Thyroid gland (tissue), 4 donors: ENCODE measurements at regions not wholly inside any gene's neighbourhood (a gene's known extent, or its start where the extent isn't known, plus 50 kb on each side); places are given as distances from the start of the nearest gene placed in this dataset.

ENCODE experiments used
- DNase-seq, 2 donors: peaks; one replicate each; pipeline ENCODE4 v3.0.0-alpha.2; 2019
- H3K27ac ChIP-seq, 3 donors: fragments of 200-600 bp; sonication (generic); 1 replicate in 2 of 3; 2 replicates in 1 of 3; pipeline ENCODE4 v1.5.1; 2016 to 2019; ENCODE audit warnings: mild to moderate bottlenecking in 1 of 3, moderate library complexity in 1 of 3
- H3K27me3 ChIP-seq: fragments of 200-600 bp; sonication (generic); one replicate; pipeline ENCODE4 v1.5.1; 2019
- H3K36me3 ChIP-seq, 2 donors: fragments of 200-600 bp; sonication (generic); one replicate each; pipeline ENCODE4 v1.5.1; 2016 to 2019
- H3K4me1 ChIP-seq, 2 donors: fragments of 200-600 bp; sonication (generic); one replicate each; pipeline ENCODE4 v1.5.1; 2017 to 2019
- H3K4me3 ChIP-seq, 3 donors: fragments of 200-600 bp; sonication (generic); replicated peaks in 1 of 3; 1 replicate in 2 of 3; 2 replicates in 1 of 3; pipeline ENCODE4 v1.5.1; 2016; ENCODE audit warnings: mild to moderate bottlenecking in 1 of 3
- H3K9me3 ChIP-seq: fragments of 200-600 bp; sonication (generic); one replicate; pipeline ENCODE4 v1.5.1; 2017
- POLR2A ChIP-seq, 2 donors: fragments of 450-650 bp; IDR thresholded peaks; one replicate each; pipeline ENCODE4 v1.6.1; 2017; ENCODE audit warnings: antibody characterized with exemption in 2 of 2, mild to moderate bottlenecking in 2 of 2, moderate library complexity in 1 of 2
- WGBS, 2 donors: methylation state at CpG; one replicate each; pipeline ENCODE4 v1.1.5; 2017; 5-methylcytosine and 5-hydroxymethylcytosine counted together
- intact Hi-C: fragments of 100-400 bp; cut with DNase I; formaldehyde crosslinking; loops from one replicate; pipeline ENCODE4 v1.15.1; 2023
- TF ChIP-seq, protein P1 (sequence below), 6 experiments: fragments of 200-600 bp in 3 of 6; fragments of 450-650 bp in 3 of 6; sonication (generic) in 3 of 6; IDR thresholded peaks; one replicate each; pipeline ENCODE4 v1.5.1; 2016 to 2019; ENCODE audit warnings: antibody characterized with exemption in 6 of 6, mild to moderate bottlenecking in 2 of 6, inconsistent platforms in 1 of 6, moderate library complexity in 1 of 6

DNA sequence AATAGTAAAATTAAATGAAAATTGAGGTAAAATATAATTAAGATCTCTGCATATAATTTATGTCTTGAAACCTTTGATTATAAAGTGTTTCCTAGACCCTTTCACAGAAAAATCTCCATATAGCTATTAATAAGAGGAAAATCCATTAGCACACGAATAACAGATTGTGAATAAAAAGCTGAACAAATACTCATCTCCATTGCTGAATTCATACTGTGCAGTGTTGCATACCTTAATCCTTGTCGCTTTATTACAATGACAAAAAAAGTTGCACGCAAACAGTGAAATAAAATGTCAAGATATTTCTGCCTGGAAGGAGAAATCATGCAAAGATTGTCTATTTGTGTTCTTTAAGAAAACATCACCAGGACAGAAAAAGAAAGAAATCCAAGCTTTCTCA, 499.1 kb upstream of the TMPRSS15 start:
- H3K9me3 ChIP-seq = no peaks in the 10 kb centered on the region
- no peak overlapping the region for H3K27ac ChIP-seq
- no peak overlapping the region for H3K4me3 ChIP-seq
- no peaks in the 10 kb centered on the region for H3K27me3 ChIP-seq
- intact Hi-C loops = no loop called here
- DNase-seq = no peak
- H3K36me3 ChIP-seq = no peaks in the 10 kb centered on the region
- WGBS, 2 donors = 84 to 86% methylated on average over 3 of the region's 3 CpGs
- TF ChIP-seq, protein P1, sequence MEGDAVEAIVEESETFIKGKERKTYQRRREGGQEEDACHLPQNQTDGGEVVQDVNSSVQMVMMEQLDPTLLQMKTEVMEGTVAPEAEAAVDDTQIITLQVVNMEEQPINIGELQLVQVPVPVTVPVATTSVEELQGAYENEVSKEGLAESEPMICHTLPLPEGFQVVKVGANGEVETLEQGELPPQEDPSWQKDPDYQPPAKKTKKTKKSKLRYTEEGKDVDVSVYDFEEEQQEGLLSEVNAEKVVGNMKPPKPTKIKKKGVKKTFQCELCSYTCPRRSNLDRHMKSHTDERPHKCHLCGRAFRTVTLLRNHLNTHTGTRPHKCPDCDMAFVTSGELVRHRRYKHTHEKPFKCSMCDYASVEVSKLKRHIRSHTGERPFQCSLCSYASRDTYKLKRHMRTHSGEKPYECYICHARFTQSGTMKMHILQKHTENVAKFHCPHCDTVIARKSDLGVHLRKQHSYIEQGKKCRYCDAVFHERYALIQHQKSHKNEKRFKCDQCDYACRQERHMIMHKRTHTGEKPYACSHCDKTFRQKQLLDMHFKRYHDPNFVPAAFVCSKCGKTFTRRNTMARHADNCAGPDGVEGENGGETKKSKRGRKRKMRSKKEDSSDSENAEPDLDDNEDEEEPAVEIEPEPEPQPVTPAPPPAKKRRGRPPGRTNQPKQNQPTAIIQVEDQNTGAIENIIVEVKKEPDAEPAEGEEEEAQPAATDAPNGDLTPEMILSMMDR (IDR thresholded peaks at IDR 0.05) = no peak
- TF ChIP-seq POLR2A (IDR thresholded peaks at IDR 0.05) = no peak
- H3K4me1 ChIP-seq = no peaks in the 10 kb centered on the region

DNA sequence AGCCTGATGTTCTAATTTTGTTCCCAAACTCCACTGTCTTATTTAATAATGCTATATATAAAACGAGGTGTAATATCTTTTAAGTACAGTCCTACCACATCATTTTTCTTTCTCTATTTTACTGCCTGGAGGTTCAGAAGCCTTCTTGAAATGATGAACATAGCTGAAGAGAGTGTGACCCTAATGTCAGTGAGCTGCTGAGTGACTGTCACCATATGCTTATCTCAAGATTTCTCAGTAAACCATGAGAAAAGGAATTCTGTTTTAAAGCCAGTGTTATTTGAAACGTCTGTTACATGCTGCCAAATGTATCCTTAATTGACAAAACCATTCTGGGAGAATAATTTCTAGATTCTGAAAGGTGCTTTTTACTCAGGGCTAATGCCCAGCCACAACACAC, 503.5 kb upstream of the TMPRSS15 start:
- TF ChIP-seq POLR2A (IDR thresholded peaks at IDR 0.05) = no peak
- TF ChIP-seq, protein P1 (IDR thresholded peaks at IDR 0.05) = no peak
- H3K4me1 ChIP-seq = no peaks in the 10 kb centered on the region
- no peak for DNase-seq
- no peaks in the 10 kb centered on the region for H3K9me3 ChIP-seq
- intact Hi-C loops = no loop called here
- H3K4me3 ChIP-seq = no peak overlapping the region
- no peaks in the 10 kb centered on the region for H3K27me3 ChIP-seq
- H3K36me3 ChIP-seq = no peaks in the 10 kb centered on the region
- 43 to 45% methylated on average over 2 of the region's 2 CpGs for WGBS, 2 donors
- no peak overlapping the region for H3K27ac ChIP-seq

DNA sequence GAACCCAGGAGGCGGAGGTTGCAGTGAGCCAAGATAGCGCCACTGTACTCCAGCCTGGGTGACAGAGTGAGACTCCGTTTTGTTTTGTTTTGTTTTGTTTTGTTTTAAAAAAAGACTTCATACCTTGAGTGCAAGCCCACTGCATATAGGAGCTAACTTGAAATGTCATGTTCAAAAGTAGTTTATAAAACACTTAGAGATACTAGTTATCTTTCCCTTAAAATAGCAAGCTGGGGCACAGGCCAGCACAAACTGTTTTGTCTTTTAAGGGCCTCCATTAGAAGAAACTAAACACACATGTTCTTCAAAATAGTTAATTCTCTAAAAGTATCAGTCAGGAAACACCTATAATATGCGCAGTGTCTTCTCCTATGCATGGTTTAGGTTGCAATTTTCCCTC, 505.1 kb upstream of the TMPRSS15 start:
- 70 to 76% methylated on average over 4 of the region's 4 CpGs for WGBS, 2 donors

DNA sequence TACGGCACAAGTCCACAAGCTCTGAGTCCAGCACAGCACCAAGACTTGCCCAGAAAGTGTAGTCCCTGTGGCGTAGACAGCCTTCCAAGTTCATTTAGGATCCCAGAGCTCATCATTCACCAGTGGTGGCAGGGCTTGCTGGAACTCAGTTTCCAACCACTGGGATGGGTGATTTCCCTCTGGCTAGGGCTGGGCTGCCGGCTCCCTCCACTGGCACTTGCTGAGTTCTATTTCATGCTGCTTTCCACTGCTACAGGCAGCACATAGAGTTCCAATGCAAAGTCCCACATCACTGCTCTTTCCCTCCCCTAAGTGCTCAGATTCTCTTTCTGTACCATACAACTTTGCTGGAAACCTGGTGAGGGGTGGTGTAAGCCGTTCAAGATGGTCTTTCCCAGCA, 510.3 kb upstream of the TMPRSS15 start:
- H3K4me1 ChIP-seq = no peaks in the 10 kb centered on the region
- no peak overlapping the region for H3K4me3 ChIP-seq
- intact Hi-C loops = no loop called here
- H3K27me3 ChIP-seq = no peaks in the 10 kb centered on the region
- no peaks in the 10 kb centered on the region for H3K9me3 ChIP-seq
- 81 to 93% methylated on average over 4 of the region's 4 CpGs for whole genome bisulfite sequencing, 2 donors
- DNase-seq = no peak
- TF ChIP-seq, protein P1 (IDR thresholded peaks at IDR 0.05) = no peak
- no peak for TF ChIP-seq POLR2A (IDR thresholded peaks at IDR 0.05)
- H3K36me3 ChIP-seq = no peaks in the 10 kb centered on the region
- H3K27ac ChIP-seq = no peak overlapping the region

More for the DNA sequence above, 505.1 kb upstream of the TMPRSS15 start:
- Histone ChIP-seq H3K4me1 (no peaks in the 10 kb centered on the region), H3K27me3 (no peaks in the 10 kb centered on the region), H3K27ac (no peak overlapping the region), H3K4me3 (no peak overlapping the region), H3K9me3 (no peaks in the 10 kb centered on the region), H3K36me3 (no peaks in the 10 kb centered on the region)
- DNase-seq = no peak
- TF ChIP-seq POLR2A (IDR thresholded peaks at IDR 0.05) = no peak
- TF ChIP-seq, protein P1 (IDR thresholded peaks at IDR 0.05) = no peak
- intact Hi-C loops = no loop called here

DNA sequence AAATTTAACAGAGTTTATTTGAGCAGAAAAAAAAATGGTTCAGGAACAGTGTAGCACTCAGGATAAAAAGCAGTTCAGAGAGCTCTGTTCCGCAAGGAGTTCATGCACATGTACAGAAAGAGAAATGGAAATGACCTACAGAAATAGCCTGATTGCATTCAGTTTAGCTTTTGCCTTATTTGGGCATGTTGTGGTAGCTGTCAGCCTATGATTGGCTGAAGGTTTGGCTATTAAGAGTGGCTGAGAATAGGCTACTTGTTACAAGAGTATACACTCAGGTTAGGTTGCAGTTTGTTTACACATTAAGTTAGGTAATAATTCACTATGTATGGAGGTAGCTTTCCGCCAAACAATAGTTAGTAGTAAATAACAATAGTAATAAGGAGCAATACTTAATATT, 511.0 kb upstream of the TMPRSS15 start:
- intact Hi-C loops = no loop called here
- H3K27me3 ChIP-seq = no peaks in the 10 kb centered on the region
- H3K36me3 ChIP-seq = no peaks in the 10 kb centered on the region
- no peaks in the 10 kb centered on the region for H3K9me3 ChIP-seq
- no peaks in the 10 kb centered on the region for H3K4me1 ChIP-seq
- DNase-seq = no peak
- no peak for TF ChIP-seq POLR2A (IDR thresholded peaks at IDR 0.05)
- no peak overlapping the region for H3K4me3 ChIP-seq
- 87 to 93% methylated on average over 2 of the region's 2 CpGs for WGBS, 2 donors
- H3K27ac ChIP-seq = no peak overlapping the region

DNA sequence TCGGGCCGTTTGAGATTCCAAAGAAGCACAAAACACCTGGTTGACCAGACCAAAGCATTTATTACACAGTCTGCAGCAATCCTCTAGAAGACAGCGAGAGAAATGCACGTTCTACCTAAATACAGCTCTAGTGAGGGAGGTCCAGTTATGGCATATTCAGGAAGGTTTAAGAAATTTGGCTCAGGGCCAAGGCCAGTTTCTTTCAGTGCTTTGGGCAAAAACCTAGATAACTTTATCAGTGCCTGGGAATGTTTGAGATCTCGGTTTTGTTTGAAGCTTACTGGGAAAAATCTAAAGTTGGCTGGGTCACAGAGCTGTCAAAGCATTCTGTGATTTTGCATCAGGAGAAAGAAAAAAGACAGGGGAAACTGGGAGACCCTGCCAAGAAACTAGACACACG, 514.0 kb upstream of the TMPRSS15 start:
- no peaks in the 10 kb centered on the region for H3K36me3 ChIP-seq
- H3K27ac ChIP-seq = no peak overlapping the region
- no peaks in the 10 kb centered on the region for H3K9me3 ChIP-seq
- no peak for DNase-seq
- 59% methylated on average over 6 of the region's 6 CpGs for WGBS, 2 donors
- no peaks in the 10 kb centered on the region for H3K4me1 ChIP-seq
- intact Hi-C loops = no loop called here
- TF ChIP-seq, protein P1 (IDR thresholded peaks at IDR 0.05) = no peak
- no peak for TF ChIP-seq POLR2A (IDR thresholded peaks at IDR 0.05)
- no peaks in the 10 kb centered on the region for H3K27me3 ChIP-seq
- H3K4me3 ChIP-seq = no peak overlapping the region
